Mucosa of descending colon (tissue), 3 donors: ENCODE measurements at regions not wholly inside any gene's neighbourhood (a gene's known extent, or its start where the extent isn't known, plus 50 kb on each side); places are given as distances from the start of the nearest gene placed in this dataset.

ENCODE experiments used
- ATAC-seq: fragments of 200-7000 bp; cut with Tn5 transposase; one replicate; pipeline ENCODE4 v1.9.1; 2020; ENCODE audit warnings: mild to moderate bottlenecking, moderate library complexity
- DNase-seq, 3 donors: peaks; one replicate each; pipeline ENCODE4 v3.0.0-alpha.2; 2020
- H3K36me3 ChIP-seq: fragments of 200-600 bp; one replicate; pipeline ENCODE4 v1.8.0; 2021; ENCODE audit warnings: low read depth, mild to moderate bottlenecking
- H3K4me1 ChIP-seq: fragments of 200-600 bp; one replicate; pipeline ENCODE4 v1.8.0; 2021; ENCODE audit warnings: low read depth, mild to moderate bottlenecking
- H3K4me3 ChIP-seq: fragments of 200-600 bp; one replicate; pipeline ENCODE4 v1.8.0; 2021; ENCODE audit warnings: mild to moderate bottlenecking
- H3K9me3 ChIP-seq: fragments of 200-600 bp; one replicate; pipeline ENCODE4 v1.8.0; 2021; ENCODE audit warnings: mild to moderate bottlenecking
- CTCF ChIP-seq: fragments of 200-600 bp; IDR thresholded peaks from one replicate; pipeline ENCODE4 v1.8.0; 2022; ENCODE audit warnings: antibody characterized with exemption, mild to moderate bottlenecking
- intact Hi-C, 2 donors: fragments of 100-400 bp; cut with DNase I in 1 of 2; cut with micrococcal nuclease in 1 of 2; formaldehyde crosslinking; loops; one replicate each; pipeline versions ENCODE4 v1.11.0 to v1.11.1; 2022; cut with DNase I, micrococcal nuclease
- donor health status: DM: no; HTN: no; CAD: no; lungs with moderate emphysema.
- donor health status: DM: no; HTN: no; CAD: no.
- donor health status: DM: no; HTN: yes; CAD: no.

DNA sequence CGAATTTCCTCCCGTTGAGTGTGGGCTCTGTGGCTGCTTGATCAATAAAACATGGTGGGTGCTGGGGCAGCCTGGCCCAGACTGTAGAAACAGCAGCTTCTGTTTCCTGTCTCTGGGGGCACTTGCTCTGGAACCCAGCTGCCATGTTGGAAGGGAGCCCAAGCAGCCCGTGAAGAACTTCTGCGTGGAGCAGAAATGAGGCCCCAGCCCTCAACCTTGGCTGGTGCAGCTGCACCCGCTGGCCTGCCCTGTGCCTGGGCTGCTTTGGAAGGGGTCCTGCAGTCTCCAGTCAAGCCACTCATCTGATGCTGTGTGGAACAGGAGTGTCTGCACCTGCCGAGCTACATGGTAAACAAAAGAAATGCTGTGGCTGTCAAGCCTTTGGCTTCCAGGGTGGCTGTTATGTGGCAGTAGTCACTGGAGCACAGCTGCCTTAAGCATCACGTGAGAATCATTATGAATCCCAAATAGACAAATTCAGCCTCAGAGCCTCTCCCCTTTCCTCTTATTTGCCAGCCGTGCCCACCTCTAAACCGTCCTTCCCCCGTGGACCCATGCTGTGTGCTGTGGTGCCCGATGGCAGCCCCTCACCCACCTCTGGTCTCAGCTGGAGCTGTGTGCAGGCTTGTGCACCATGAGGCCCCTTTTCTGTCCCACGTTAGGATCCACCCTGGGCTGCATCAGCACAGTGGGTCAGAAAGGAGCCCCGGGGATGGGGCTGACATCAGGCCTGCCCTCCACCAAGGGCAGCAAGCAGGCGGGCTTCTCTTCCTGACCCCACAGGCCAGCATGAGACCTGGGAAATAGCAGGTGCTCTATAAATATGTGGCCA is 134.0 kb upstream of the HDAC4 start:
- peak in 1 of 3 donors; percentile 22 for DNase-seq
- no peaks in the 10 kb centered on the region for H3K36me3 ChIP-seq
- intact Hi-C loops, result no loop called here
- TF ChIP-seq CTCF, result no peak
- no peaks in the 10 kb centered on the region for H3K4me1 ChIP-seq
- no peak for ATAC-seq
- H3K4me3 ChIP-seq, result no peak overlapping the region
- H3K9me3 ChIP-seq, result no peaks in the 10 kb centered on the region

GRCh38 chr2:239533569-239534316 is 132.9 kb upstream of the HDAC4 start:
- ATAC-seq, result peak; percentile 22

DNA sequence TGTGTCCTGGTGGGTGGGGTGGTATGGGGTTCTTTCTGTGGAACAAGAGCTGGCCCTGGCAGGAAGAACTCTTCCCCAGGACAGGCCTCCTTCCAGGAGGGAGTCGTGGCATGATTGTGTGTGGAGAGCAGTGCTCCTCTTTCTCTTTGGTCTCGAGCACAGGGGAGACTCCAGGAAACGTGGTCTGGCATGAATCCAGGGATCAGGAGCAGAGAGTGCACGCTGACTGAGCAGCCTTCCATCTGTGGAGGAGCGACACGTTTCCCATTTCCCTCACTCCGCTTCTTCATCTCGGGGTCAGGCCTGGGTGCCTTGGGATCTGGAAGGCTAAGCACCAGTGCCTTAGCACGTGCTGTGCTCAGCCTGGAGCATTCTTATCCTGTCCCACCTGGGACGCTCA is 132.0 kb upstream of the HDAC4 start:
- intact Hi-C loops, result no loop called here
- ATAC-seq, result no peak

More at GRCh38 chr2:239533569-239534316, 132.9 kb upstream of the HDAC4 start:
- Histone ChIP-seq H3K4me1 (no peaks in the 10 kb centered on the region), H3K9me3 (no peaks in the 10 kb centered on the region), H3K36me3 (no peaks in the 10 kb centered on the region), H3K4me3 (no peak overlapping the region)
- DNase-seq, result peak in 1 of 3 donors; percentile 30
- no peak for TF ChIP-seq CTCF
- intact Hi-C loops, result no loop called here

GRCh38 chr2:239532250-239532649 is 131.4 kb upstream of the HDAC4 start:
- no peaks in the 10 kb centered on the region for H3K4me1 ChIP-seq
- H3K36me3 ChIP-seq, result no peaks in the 10 kb centered on the region
- ATAC-seq (no peak), DNase-seq (no peak)
- no peak overlapping the region for H3K4me3 ChIP-seq
- no peak for TF ChIP-seq CTCF
- intact Hi-C loops, result no loop called here
- H3K9me3 ChIP-seq, result no peaks in the 10 kb centered on the region

More for the DNA sequence above, 132.0 kb upstream of the HDAC4 start:
- H3K4me3 ChIP-seq, result no peak overlapping the region
- no peak for DNase-seq
- no peaks in the 10 kb centered on the region for H3K36me3 ChIP-seq
- no peaks in the 10 kb centered on the region for H3K4me1 ChIP-seq
- TF ChIP-seq CTCF, result no peak
- H3K9me3 ChIP-seq, result no peaks in the 10 kb centered on the region

- no peak overlapping the region for H3K4me3 ChIP-seq
- no peak for TF ChIP-seq CTCF
- intact Hi-C loops, result no loop called here
- no peaks in the 10 kb centered on the region for H3K4me1 ChIP-seq
- ATAC-seq (peak; percentile 16), DNase-seq (no peak)
- H3K36me3 ChIP-seq, result no peaks in the 10 kb centered on the region
- no peaks in the 10 kb centered on the region for H3K9me3 ChIP-seq
These were observed 130.8 kb upstream of the HDAC4 start for GRCh38 chr2:239531456-239532241.
